ENCODE measurements at regions not wholly inside any gene's neighbourhood (a gene's known extent, or its start where the extent isn't known, plus 50 kb on each side); places are given as distances from the start of the nearest gene placed in this dataset.

GRCh38 chr11:28566339-28567089 is 458.3 kb downstream of the METTL15 start:
- no peak for DNase-seq

DNA sequence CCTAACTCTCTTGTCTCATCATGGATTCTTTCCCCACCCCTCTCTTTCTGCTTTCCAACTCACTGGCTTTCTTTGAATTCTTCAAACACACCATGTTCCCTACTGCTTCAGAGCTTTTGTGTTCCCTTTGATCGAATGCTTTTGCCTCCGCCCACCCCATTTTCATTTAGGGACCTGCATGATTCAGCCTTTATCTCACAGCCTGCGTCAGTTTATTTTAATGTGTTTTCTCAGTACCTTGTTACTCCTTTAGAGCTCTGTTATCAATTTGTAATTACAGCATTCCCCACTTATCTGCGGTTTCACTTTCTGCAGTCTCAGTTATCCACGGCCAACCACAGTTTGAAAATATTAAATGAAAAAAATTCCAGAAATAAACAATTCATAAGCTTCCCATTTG is 451.3 kb downstream of the METTL15 start:
- DNase-seq: no peak

DNA sequence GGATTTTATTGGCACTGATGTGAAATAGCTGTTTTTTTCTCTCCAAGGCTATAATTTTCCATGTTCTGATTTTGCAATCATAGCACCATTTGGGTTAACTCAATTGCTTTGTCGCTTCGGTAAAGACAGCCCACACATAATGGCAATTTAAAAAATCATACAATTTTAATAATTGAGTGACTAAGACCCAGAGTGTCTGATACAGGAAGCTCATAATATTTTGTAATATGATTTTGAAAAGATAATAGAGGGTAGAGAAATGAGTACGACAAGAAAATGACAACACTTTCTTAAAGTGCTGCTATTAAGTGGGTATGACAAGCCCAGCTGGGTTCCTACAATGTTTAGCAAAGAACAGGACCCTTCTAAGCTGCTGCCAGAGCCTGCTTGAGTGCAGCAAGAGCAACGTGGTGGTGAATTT is 439.1 kb downstream of the METTL15 start:
- no peak for DNase-seq

- DNase-seq: no peak
Measured at GRCh38 chr11:28545536-28545935, 437.3 kb downstream of the METTL15 start.

DNA sequence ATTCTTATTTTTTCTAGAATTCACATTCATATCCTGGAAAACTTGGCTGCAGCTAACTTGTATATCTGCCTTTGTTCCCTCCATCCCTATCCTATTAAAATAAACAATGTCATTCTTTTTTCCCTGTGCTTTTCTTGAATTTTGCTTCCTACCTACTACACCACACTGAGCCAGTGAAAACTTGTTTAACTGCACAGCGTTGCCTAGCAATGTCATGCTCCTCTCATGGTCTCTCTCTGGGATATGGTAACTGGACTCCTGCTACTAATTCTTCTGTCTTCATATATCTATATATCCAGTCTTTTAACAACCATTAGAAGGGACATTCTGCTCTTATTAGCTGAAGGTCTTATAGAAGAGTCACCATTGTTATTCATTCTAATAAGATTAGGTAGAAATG is 434.4 kb downstream of the METTL15 start:
- no peak for DNase-seq

DNA sequence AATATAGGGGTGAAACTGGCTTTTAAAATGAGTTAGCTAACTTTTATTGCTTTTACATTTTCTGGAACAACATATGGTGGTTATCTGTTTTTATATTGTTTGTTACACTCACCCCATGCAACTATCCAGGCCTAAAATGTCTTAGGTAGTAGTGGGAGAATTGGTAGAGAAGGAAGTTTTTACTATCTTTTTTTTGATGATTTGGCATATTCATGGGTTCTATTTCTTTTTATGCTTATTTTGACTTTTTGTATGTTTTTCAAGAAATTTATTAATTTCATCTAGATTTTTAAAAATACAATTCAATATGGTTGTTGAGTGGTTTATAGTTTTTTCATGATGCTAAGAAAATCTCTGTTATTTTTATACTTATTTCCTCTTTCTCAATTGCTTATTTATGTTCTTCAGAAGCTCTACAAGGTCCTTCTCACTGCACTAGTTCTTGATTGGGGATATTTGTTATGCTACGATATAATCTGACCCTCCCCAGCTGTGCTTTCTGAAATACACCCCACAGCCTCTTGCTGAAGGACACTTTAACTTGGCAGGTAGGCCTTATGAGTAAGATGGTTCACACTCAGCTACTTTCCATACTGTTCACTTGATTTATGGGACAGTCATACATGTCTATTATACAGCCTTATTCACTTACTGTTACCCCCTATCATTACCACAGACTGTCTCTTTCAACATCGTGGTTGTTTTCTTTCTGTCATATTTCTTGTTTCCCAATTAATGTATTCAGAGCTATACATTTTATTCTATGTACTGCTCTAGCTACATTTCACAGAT is 431.2 kb downstream of the METTL15 start:
- DNase-seq: no peak

DNA sequence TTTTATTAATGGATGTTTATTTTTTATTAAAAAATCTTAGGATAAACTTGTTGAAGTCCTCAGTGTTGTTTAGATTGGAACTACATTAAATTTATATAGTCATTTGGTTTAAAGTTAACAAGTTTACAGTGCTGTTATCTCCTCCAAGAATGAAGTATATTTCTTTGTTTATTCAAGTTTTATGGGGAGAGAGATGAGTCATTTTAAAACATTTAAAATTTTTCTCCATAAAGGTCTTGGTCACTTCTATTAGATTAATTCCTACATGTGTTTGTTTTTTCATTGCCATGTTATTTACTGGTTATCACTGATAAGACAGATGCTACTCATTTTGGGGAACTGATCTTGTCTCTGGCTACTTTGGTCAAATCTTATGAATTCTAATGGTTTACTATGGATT is 429.6 kb downstream of the METTL15 start:
- DNase-seq: no peak

- DNase-seq: no peak
Measured at GRCh38 chr11:28536504-28537267, 428.5 kb downstream of the METTL15 start.

- no peak for DNase-seq
Measured at GRCh38 chr11:28535677-28536076, 427.5 kb downstream of the METTL15 start.

GRCh38 chr11:28529540-28530410 is 421.6 kb downstream of the METTL15 start:
- peak in 1 of 2 experiments; percentile 44 for DNase-seq

GRCh38 chr11:28529046-28529445 is 420.9 kb downstream of the METTL15 start:
- DNase-seq: no peak

DNA sequence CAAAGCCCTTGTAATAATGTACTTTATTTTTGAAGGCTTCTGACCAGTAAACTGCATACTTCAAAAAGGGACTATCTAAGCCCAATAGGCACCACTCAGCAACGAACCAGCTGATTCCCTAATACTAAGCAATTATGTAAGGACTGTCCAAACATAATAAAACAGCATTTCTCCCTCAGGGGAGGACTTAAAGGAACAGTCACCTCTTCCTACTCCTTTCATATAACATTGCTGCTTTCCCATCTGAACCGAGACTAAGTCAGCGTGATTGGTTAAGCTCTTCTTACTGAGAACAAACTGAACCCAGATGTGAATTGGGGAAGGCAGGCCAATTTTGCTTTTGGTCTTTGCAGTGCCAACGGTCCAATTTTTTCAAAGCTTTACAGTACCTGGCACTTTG is 420.0 kb downstream of the METTL15 start:
- no peak for DNase-seq

DNA sequence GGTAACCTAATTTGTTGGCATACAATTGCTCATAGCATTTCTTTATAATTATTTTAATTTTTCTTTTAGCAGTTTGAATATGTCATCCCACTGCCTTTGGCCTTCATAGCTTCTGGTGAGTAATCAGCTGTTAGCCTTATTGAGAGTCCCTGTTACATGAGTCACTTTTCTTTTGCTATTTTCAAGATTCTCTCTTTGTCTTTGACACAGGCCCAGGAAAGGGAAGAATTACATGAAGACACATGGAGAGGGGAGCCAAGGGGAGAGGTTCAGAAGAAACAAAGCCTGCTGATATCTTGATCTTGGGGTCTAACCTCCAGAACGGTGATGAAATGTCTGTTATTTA is 418.2 kb downstream of the METTL15 start:
- peak in 1 of 2 experiments; percentile 9 for DNase-seq

DNA sequence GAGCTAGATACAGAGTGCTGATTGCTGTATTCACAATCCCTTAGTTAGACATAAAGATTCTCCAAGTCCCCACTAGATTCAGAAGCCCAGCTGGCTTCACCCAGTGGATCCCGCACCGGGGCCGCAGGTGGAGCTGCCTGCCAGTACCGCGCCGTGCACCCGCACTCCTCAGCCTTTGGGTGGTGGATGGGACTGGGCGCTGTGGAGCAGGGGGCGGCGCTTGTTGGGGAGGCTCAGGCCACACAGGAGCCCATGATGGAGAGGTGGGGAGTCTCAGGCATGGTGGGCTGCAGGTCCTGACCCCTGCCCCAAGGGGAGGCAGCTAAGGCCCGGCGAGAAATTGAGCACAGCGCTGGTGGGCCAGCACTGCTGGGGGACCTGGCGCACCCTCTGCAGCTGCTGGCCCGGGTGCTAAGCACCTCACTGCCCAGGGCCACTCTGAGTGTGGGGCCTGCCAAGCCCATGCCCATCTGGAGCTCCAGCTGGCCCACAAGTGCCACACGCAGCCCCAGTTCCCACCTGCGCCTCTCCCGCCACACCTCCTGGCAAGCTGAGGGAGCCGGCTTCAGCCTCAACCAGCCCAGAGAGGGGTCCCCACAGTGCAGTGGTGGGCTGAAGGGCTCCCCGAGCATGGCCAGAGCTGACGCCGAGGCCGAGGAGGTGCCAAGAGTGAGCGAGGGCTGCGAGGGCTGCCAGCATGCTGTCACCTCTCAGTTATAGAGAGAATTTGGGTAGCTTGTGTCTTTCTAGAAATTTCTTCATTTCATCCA is 417.6 kb downstream of the METTL15 start:
- DNase-seq: no peak

DNA sequence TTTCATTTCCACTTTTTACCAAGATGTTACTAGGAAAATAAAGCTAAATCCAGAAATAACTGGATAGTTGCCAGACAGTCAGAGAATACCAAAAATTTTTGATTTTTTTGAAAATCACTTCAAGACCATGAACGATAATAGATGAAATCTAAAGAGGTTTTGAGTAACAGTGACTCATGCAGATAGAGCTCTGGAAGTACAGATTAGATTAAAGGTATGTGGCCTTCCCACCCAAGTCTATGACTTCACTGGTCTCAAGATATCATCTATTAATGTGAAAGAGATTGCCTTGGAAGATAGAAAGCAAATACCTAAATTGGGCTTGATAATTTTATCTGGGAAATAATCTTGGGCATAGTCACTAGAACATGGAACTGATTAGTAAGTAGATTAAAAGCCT is 415.9 kb downstream of the METTL15 start:
- no peak for DNase-seq

- DNase-seq: no peak
Measured at GRCh38 chr11:28521075-28521474, 412.9 kb downstream of the METTL15 start.

DNA sequence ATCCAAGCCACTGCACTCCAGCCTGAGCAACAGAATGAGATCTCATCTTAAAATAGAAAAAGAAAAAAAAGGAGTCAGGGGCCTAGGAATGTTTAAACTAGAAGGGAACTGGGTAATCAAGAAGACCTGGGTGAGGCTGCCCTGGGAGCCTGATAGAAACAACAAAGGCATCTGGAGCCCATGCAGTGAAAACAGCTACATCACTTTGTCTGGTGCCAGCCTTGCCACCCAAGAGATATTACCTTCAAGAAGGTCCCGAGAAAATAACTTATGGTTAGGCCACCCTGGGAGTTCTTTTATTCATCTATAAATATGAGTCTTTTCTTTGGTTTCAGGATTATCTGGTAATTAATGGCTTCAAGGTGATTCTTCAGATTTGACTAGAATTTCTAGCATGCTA is 412.1 kb downstream of the METTL15 start:
- DNase-seq: no peak

- no peak for DNase-seq
Measured at GRCh38 chr11:28518825-28519224, 410.6 kb downstream of the METTL15 start.

DNA sequence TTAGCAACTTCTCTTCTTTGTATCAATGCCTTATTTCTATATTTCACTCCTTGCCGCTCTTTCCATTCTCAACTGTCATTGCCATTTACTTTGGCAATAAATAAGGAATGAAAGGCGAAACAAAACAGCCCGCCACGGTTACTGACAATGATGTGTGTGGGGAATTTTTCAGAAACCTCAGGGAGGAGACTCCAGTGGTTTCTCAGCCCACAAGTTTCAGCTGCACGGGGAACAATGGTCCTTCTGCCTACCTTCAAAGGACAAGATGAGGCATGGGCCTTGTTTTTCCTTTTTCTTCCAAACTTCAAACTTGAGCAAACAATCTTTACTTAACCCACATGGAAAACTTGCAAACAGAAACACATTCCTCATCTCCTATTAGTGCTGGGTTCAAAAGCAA is 409.4 kb downstream of the METTL15 start:
- DNase-seq: no peak

- DNase-seq: no peak
Measured at GRCh38 chr11:28514391-28514790, 406.2 kb downstream of the METTL15 start.

GRCh38 chr11:28512143-28512756 is 404.1 kb downstream of the METTL15 start:
- no peak for DNase-seq
